ENCODE measurements at regions not wholly inside any gene's neighbourhood (a gene's known extent, or its start where the extent isn't known, plus 50 kb on each side); places are given as distances from the start of the nearest gene placed in this dataset.

GRCh38 chr18:68507781-68508180 lies 207.1 kb downstream of the TMX3 start:
- intact Hi-C loops (cut with micrococcal nuclease; ENCODE audit: unreplicated experiment): no loop called here
- no peaks in the 10 kb centered on the region for H3K27me3 ChIP-seq (ENCODE audit: control insufficient read depth, insufficient read depth, low read length)
- no peak overlapping the region for H3K27ac ChIP-seq (ENCODE audit: low read length)
- DNase-seq (ENCODE audit: low read depth, low spot score) (no peak), ATAC-seq (no peak)
- CTCF ChIA-PET: no interaction called here
- H3K9me3 ChIP-seq (ENCODE audit: control insufficient read depth, insufficient read depth, low read depth, low read length): no peaks in the 10 kb centered on the region
- H3K36me3 ChIP-seq (ENCODE audit: control insufficient read depth, insufficient read depth, low read length): no peaks in the 10 kb centered on the region
- POLR2A ChIA-PET: no interaction called here
- no peak overlapping the region for H3K4me3 ChIP-seq (ENCODE audit: low read depth in 2 of 2, low read length in 2 of 2)
- in situ Hi-C loops (cut with HindIII; ENCODE audit: low pct_unique_long_range_greater_than_20kb, low sequenced_read_pairs): no loop called here
- TF ChIP-seq POLR2AphosphoS5 (IDR thresholded peaks at IDR 0.05; ENCODE audit: low read depth, low read length) (no peak), TCF7L2 (IDR thresholded peaks at IDR 0.05; ENCODE audit: low read depth, low read length) (no peak), SIN3A (IDR thresholded peaks at IDR 0.05; ENCODE audit: borderline replicate concordance, insufficient read depth, low read depth, low read length) (no peak)
- TF ChIP-seq, protein P1, sequence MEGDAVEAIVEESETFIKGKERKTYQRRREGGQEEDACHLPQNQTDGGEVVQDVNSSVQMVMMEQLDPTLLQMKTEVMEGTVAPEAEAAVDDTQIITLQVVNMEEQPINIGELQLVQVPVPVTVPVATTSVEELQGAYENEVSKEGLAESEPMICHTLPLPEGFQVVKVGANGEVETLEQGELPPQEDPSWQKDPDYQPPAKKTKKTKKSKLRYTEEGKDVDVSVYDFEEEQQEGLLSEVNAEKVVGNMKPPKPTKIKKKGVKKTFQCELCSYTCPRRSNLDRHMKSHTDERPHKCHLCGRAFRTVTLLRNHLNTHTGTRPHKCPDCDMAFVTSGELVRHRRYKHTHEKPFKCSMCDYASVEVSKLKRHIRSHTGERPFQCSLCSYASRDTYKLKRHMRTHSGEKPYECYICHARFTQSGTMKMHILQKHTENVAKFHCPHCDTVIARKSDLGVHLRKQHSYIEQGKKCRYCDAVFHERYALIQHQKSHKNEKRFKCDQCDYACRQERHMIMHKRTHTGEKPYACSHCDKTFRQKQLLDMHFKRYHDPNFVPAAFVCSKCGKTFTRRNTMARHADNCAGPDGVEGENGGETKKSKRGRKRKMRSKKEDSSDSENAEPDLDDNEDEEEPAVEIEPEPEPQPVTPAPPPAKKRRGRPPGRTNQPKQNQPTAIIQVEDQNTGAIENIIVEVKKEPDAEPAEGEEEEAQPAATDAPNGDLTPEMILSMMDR (IDR thresholded peaks at IDR 0.05): no peak
- TF ChIP-seq, protein P2, sequence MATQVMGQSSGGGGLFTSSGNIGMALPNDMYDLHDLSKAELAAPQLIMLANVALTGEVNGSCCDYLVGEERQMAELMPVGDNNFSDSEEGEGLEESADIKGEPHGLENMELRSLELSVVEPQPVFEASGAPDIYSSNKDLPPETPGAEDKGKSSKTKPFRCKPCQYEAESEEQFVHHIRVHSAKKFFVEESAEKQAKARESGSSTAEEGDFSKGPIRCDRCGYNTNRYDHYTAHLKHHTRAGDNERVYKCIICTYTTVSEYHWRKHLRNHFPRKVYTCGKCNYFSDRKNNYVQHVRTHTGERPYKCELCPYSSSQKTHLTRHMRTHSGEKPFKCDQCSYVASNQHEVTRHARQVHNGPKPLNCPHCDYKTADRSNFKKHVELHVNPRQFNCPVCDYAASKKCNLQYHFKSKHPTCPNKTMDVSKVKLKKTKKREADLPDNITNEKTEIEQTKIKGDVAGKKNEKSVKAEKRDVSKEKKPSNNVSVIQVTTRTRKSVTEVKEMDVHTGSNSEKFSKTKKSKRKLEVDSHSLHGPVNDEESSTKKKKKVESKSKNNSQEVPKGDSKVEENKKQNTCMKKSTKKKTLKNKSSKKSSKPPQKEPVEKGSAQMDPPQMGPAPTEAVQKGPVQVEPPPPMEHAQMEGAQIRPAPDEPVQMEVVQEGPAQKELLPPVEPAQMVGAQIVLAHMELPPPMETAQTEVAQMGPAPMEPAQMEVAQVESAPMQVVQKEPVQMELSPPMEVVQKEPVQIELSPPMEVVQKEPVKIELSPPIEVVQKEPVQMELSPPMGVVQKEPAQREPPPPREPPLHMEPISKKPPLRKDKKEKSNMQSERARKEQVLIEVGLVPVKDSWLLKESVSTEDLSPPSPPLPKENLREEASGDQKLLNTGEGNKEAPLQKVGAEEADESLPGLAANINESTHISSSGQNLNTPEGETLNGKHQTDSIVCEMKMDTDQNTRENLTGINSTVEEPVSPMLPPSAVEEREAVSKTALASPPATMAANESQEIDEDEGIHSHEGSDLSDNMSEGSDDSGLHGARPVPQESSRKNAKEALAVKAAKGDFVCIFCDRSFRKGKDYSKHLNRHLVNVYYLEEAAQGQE (IDR thresholded peaks at IDR 0.05; ENCODE audit: insufficient read depth in 1 of 2, low read depth in 2 of 2, low read length in 1 of 2): no peak
- H3K4me1 ChIP-seq (ENCODE audit: control insufficient read depth, insufficient read depth, low read length): no peaks in the 10 kb centered on the region
- no TSS peak for BruUV-seq (replicated peaks)

- intact Hi-C loops (cut with micrococcal nuclease; ENCODE audit: unreplicated experiment) (no loop called here), in situ Hi-C loops (cut with HindIII; ENCODE audit: low pct_unique_long_range_greater_than_20kb, low sequenced_read_pairs) (no loop called here)
- ChIA-PET POLR2A (no interaction called here), CTCF (no interaction called here)
- DNase-seq (ENCODE audit: low read depth, low spot score) (no peak), ATAC-seq (no peak)
- BruUV-seq (replicated peaks): no TSS peak
- Histone ChIP-seq H3K4me1 (ENCODE audit: control insufficient read depth, insufficient read depth, low read length) (no peaks in the 10 kb centered on the region), H3K27me3 (ENCODE audit: control insufficient read depth, insufficient read depth, low read length) (no peaks in the 10 kb centered on the region), H3K36me3 (ENCODE audit: control insufficient read depth, insufficient read depth, low read length) (no peaks in the 10 kb centered on the region), H3K27ac (ENCODE audit: low read length) (no peak overlapping the region), H3K4me3 (ENCODE audit: low read depth in 2 of 2, low read length in 2 of 2) (no peak overlapping the region), H3K9me3 (ENCODE audit: control insufficient read depth, insufficient read depth, low read depth, low read length) (no peaks in the 10 kb centered on the region)
- TF ChIP-seq SIN3A (IDR thresholded peaks at IDR 0.05; ENCODE audit: borderline replicate concordance, insufficient read depth, low read depth, low read length): no peak
- TF ChIP-seq, protein P1 (IDR thresholded peaks at IDR 0.05): no peak
- no peak for TF ChIP-seq TCF7L2 (IDR thresholded peaks at IDR 0.05; ENCODE audit: low read depth, low read length)
- TF ChIP-seq POLR2AphosphoS5 (IDR thresholded peaks at IDR 0.05; ENCODE audit: low read depth, low read length): no peak
- TF ChIP-seq, protein P2 (IDR thresholded peaks at IDR 0.05; ENCODE audit: insufficient read depth in 1 of 2, low read depth in 2 of 2, low read length in 1 of 2): no peak
Measured at GRCh38 chr18:68505178-68505574, 209.7 kb downstream of the TMX3 start.
